GM12872 (cell line): ENCODE measurements at regions not wholly inside any gene's neighbourhood (a gene's known extent, or its start where the extent isn't known, plus 50 kb on each side); places are given as distances from the start of the nearest gene placed in this dataset.

Source experiments
- TF ChIP-seq, protein P1 (sequence below): IDR thresholded peaks from 3 replicates; pipeline ENCODE4 v1.5.1; 2011; ENCODE audit warnings: low read depth, mild to moderate bottlenecking, low read length, moderate library complexity; ENCODE audit not compliant: insufficient read depth

- TF ChIP-seq, protein P1, sequence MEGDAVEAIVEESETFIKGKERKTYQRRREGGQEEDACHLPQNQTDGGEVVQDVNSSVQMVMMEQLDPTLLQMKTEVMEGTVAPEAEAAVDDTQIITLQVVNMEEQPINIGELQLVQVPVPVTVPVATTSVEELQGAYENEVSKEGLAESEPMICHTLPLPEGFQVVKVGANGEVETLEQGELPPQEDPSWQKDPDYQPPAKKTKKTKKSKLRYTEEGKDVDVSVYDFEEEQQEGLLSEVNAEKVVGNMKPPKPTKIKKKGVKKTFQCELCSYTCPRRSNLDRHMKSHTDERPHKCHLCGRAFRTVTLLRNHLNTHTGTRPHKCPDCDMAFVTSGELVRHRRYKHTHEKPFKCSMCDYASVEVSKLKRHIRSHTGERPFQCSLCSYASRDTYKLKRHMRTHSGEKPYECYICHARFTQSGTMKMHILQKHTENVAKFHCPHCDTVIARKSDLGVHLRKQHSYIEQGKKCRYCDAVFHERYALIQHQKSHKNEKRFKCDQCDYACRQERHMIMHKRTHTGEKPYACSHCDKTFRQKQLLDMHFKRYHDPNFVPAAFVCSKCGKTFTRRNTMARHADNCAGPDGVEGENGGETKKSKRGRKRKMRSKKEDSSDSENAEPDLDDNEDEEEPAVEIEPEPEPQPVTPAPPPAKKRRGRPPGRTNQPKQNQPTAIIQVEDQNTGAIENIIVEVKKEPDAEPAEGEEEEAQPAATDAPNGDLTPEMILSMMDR: no peak
These were observed 771.4 kb downstream of the TUSC7 start for GRCh38 chr3:117480972-117481371.

GRCh38 chr3:117483839-117484238 is 774.3 kb downstream of the TUSC7 start:
- TF ChIP-seq, protein P1: no peak

GRCh38 chr3:117485841-117486240 is 776.3 kb downstream of the TUSC7 start:
- TF ChIP-seq, protein P1: no peak

GRCh38 chr3:117486719-117487716 is 777.4 kb downstream of the TUSC7 start:
- TF ChIP-seq, protein P1: no peak

GRCh38 chr3:117488983-117489382 is 779.4 kb downstream of the TUSC7 start:
- TF ChIP-seq, protein P1: no peak

- TF ChIP-seq, protein P1: no peak
These were observed 780.1 kb downstream of the TUSC7 start for GRCh38 chr3:117489663-117490079.

DNA sequence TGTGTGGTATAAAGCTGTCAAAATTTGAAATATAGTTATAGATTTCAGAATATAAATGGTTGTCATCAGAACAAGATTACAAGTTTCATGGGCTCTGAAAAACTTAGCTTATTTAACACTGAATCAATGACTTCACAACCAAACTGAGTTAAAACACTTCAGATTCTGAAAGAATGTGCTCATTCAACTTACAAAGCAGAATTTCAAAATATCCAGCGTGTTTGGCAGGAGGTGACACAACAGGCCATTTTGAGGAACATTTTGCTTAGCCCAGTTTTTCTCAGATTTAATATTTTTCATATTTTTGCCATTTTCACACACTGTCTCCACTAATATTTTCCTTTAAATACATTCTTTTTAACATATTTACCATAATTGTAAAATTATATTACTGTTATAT is 781.1 kb downstream of the TUSC7 start:
- TF ChIP-seq, protein P1: no peak
